ENCODE measurements at regions not wholly inside any gene's neighbourhood (a gene's known extent, or its start where the extent isn't known, plus 50 kb on each side); places are given as distances from the start of the nearest gene placed in this dataset.

GRCh38 chr20:48298851-48299484 lies 513.7 kb upstream of the SULF2 start:
- WGBS, 2 experiments, result 85 to 86% methylated on average over 6 to 7 of the region's 7 CpGs

DNA sequence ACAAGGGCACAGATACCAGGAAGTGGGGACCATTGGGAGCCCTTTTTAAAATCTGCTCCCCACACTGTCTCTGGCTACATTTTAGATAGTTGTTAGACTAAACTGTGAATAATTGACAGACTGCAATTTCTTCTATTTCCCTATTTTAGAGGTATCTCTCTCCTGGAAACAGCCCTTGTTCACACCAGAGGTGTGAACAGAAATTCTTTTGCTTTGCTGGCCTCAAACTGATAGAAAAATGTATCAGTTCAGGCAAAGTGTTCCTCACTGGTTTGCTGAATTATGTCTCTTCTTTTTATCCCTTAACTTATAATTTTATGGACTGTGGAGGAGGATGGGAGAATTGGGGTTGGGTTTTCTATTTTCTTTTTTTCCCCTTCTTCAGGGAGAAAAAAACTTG lies 513.2 kb upstream of the SULF2 start:
- Histone ChIP-seq H3K36me3 (ENCODE audit: control insufficient read depth, insufficient read depth, low read length) (no peaks in the 10 kb centered on the region), H3K9me3 (ENCODE audit: control insufficient read depth, low read length) (no peaks in the 10 kb centered on the region), H3K4me3 (ENCODE audit: insufficient read depth, low read depth, low read length) (no peak overlapping the region), H3K27me3 (ENCODE audit: control insufficient read depth, insufficient read depth, low read length, poor library complexity, severe bottlenecking) (no peaks in the 10 kb centered on the region), H3K27ac (ENCODE audit: insufficient read depth, low read depth, low read length, poor library complexity, severe bottlenecking) (no peak overlapping the region), H3K4me1 (ENCODE audit: control insufficient read depth, insufficient read depth, low read length) (peaks cover 28% of the 10 kb centered on the region)

More at GRCh38 chr20:48298851-48299484, 513.7 kb upstream of the SULF2 start:
- H3K27ac ChIP-seq (ENCODE audit: insufficient read depth, low read depth, low read length, poor library complexity, severe bottlenecking), result no peak overlapping the region
- H3K4me3 ChIP-seq (ENCODE audit: insufficient read depth, low read depth, low read length), result no peak overlapping the region
- no peaks in the 10 kb centered on the region for H3K27me3 ChIP-seq (ENCODE audit: control insufficient read depth, insufficient read depth, low read length, poor library complexity, severe bottlenecking)
- H3K9me3 ChIP-seq (ENCODE audit: control insufficient read depth, low read length), result no peaks in the 10 kb centered on the region
- no peaks in the 10 kb centered on the region for H3K36me3 ChIP-seq (ENCODE audit: control insufficient read depth, insufficient read depth, low read length)
- H3K4me1 ChIP-seq (ENCODE audit: control insufficient read depth, insufficient read depth, low read length), result peaks cover 24% of the 10 kb centered on the region

DNA sequence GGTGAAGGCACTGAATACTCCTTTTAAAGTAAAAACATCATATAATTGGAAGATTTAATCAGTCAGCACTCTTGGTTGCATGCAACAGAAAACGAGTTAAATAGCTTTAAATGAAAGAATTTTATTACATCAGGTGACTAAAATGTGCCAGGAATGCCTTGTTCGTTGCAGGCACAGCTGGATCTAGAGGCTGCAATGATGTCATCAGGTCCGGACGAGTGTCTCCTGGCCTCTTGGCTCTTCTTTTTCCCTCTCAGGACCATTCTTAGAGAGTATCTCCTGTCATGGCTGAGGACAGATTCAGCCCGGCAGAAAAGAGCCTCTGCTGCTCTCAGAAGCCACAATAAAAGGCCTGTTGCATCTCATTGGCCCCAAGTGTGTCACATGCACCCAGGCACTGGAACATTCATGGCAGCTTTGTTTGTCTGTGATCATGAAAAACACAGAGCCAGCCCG lies 510.7 kb upstream of the SULF2 start:
- Histone ChIP-seq H3K9me3 (ENCODE audit: control insufficient read depth, low read length) (no peaks in the 10 kb centered on the region), H3K4me3 (ENCODE audit: insufficient read depth, low read depth, low read length) (no peak overlapping the region), H3K36me3 (ENCODE audit: control insufficient read depth, insufficient read depth, low read length) (no peaks in the 10 kb centered on the region), H3K4me1 (ENCODE audit: control insufficient read depth, insufficient read depth, low read length) (peaks cover 50% of the 10 kb centered on the region), H3K27ac (ENCODE audit: insufficient read depth, low read depth, low read length, poor library complexity, severe bottlenecking) (peak overlapping the region; percentile 84), H3K27me3 (ENCODE audit: control insufficient read depth, insufficient read depth, low read length, poor library complexity, severe bottlenecking) (peaks cover 6% of the 10 kb centered on the region)
- 62 to 65% methylated on average over 6 of the region's 6 CpGs for WGBS, 2 experiments

DNA sequence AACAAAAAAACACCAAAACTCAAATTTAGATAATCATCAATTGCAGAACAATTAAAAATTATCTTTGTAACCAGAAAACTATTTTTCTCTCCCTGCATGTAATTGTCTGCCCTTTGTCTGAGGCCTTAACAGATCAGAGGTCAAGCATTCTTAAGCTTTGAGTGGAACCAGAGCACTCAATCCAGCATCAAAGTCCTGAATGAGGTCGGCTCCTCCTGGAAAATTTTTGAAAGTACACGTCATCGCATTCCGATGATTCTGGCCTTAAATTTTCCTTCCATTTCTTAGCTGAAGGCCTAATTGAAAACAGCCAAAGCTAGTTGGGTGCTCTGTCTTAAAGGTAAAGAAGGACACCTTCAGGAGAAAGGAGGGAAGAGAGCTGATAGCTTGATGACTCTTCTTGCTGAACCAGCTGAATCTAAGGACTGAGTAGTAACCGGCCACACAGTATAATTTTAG lies 510.2 kb upstream of the SULF2 start:
- Histone ChIP-seq H3K27me3 (ENCODE audit: control insufficient read depth, insufficient read depth, low read length, poor library complexity, severe bottlenecking) (peaks cover 7% of the 10 kb centered on the region), H3K4me1 (ENCODE audit: control insufficient read depth, insufficient read depth, low read length) (peaks cover 50% of the 10 kb centered on the region), H3K4me3 (ENCODE audit: insufficient read depth, low read depth, low read length) (no peak overlapping the region), H3K36me3 (ENCODE audit: control insufficient read depth, insufficient read depth, low read length) (no peaks in the 10 kb centered on the region), H3K27ac (ENCODE audit: insufficient read depth, low read depth, low read length, poor library complexity, severe bottlenecking) (peak overlapping the region; percentile 90), H3K9me3 (ENCODE audit: control insufficient read depth, low read length) (no peaks in the 10 kb centered on the region)
- WGBS, 2 experiments, result 17 to 25% methylated on average over 5 of the region's 5 CpGs

GRCh38 chr20:48294942-48295341 lies 509.7 kb upstream of the SULF2 start:
- no peak overlapping the region for H3K4me3 ChIP-seq (ENCODE audit: insufficient read depth, low read depth, low read length)
- H3K36me3 ChIP-seq (ENCODE audit: control insufficient read depth, insufficient read depth, low read length), result no peaks in the 10 kb centered on the region
- H3K27ac ChIP-seq (ENCODE audit: insufficient read depth, low read depth, low read length, poor library complexity, severe bottlenecking), result peak overlapping the region; percentile 90
- no peaks in the 10 kb centered on the region for H3K9me3 ChIP-seq (ENCODE audit: control insufficient read depth, low read length)
- H3K4me1 ChIP-seq (ENCODE audit: control insufficient read depth, insufficient read depth, low read length), result peaks cover 50% of the 10 kb centered on the region
- H3K27me3 ChIP-seq (ENCODE audit: control insufficient read depth, insufficient read depth, low read length, poor library complexity, severe bottlenecking), result peaks cover 10% of the 10 kb centered on the region
- WGBS, 2 experiments, result 53 to 63% methylated on average over 5 of the region's 5 CpGs

GRCh38 chr20:48294196-48294595 lies 508.9 kb upstream of the SULF2 start:
- WGBS, 2 experiments, result 88 to 91% methylated on average over 5 of the region's 5 CpGs
- peaks cover 12% of the 10 kb centered on the region for H3K27me3 ChIP-seq (ENCODE audit: control insufficient read depth, insufficient read depth, low read length, poor library complexity, severe bottlenecking)
- H3K27ac ChIP-seq (ENCODE audit: insufficient read depth, low read depth, low read length, poor library complexity, severe bottlenecking), result no peak overlapping the region
- H3K36me3 ChIP-seq (ENCODE audit: control insufficient read depth, insufficient read depth, low read length), result no peaks in the 10 kb centered on the region
- H3K9me3 ChIP-seq (ENCODE audit: control insufficient read depth, low read length), result no peaks in the 10 kb centered on the region
- no peak overlapping the region for H3K4me3 ChIP-seq (ENCODE audit: insufficient read depth, low read depth, low read length)
- H3K4me1 ChIP-seq (ENCODE audit: control insufficient read depth, insufficient read depth, low read length), result peaks cover 46% of the 10 kb centered on the region

DNA sequence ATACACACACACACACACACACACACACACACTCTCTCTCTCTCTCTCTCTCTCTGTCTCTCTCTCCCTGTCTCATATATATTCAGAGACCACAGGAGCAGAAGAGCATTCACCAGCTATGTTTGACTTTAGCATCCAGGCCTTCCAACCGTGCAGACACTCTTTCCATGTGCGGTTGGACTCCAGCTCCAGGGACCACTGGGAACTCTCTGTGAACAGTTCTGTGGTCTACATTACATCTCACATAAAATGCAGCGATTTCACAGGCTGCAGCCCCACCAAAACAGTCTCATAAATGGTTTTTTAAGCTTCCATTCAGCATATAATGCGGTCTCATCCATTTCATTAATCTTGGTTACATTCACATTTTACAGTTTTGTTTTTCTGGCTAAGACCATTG lies 508.4 kb upstream of the SULF2 start:
- Histone ChIP-seq H3K36me3 (ENCODE audit: control insufficient read depth, insufficient read depth, low read length) (no peaks in the 10 kb centered on the region), H3K27me3 (ENCODE audit: control insufficient read depth, insufficient read depth, low read length, poor library complexity, severe bottlenecking) (peaks cover 12% of the 10 kb centered on the region), H3K4me3 (ENCODE audit: insufficient read depth, low read depth, low read length) (no peak overlapping the region), H3K27ac (ENCODE audit: insufficient read depth, low read depth, low read length, poor library complexity, severe bottlenecking) (no peak overlapping the region), H3K9me3 (ENCODE audit: control insufficient read depth, low read length) (no peaks in the 10 kb centered on the region), H3K4me1 (ENCODE audit: control insufficient read depth, insufficient read depth, low read length) (peaks cover 46% of the 10 kb centered on the region)
- WGBS, 2 experiments, result 90% methylated on average over 4 of the region's 4 CpGs

DNA sequence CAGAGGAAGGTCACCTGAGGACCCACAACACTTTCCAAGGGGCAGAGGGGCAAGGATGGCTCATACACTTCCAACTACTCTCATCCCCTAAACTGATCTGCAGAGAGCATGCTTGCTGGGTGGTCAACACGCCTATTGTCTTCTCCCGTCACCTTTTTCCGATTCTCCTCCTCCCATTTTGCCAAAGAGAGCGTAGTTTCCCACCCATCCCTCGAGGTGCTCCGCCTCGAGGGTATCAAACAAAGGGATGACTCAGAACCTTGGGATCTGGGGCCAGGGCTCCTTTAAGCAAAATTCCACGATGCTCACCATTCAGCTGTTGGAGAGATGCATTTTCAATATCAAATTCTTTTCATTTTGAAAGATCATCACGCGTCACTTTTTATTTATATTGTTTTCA lies 507.5 kb upstream of the SULF2 start:
- H3K36me3 ChIP-seq (ENCODE audit: control insufficient read depth, insufficient read depth, low read length), result no peaks in the 10 kb centered on the region

DNA sequence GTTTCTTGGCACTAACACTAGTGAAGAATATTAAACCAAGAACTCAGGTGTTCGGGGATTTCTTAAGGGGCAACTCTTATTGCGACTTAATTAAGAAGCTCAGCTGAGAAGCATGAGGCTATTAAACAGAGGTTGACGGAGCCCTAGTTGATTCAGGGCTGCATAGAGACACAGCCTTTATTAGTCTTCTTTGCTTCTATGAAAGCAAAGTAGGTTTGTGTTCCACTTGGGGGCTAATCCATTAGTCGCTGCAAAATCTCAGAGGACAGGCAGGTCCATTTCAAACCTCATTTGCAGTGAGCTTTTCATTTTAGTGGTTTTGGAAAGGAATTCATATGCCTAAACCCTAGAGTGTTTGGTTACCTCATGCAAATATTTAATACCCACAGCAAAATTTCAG lies 506.6 kb upstream of the SULF2 start:
- H3K4me1 ChIP-seq (ENCODE audit: control insufficient read depth, insufficient read depth, low read length), result peaks cover 46% of the 10 kb centered on the region

More for the DNA sequence above, 507.5 kb upstream of the SULF2 start:
- H3K27ac ChIP-seq (ENCODE audit: insufficient read depth, low read depth, low read length, poor library complexity, severe bottlenecking), result no peak overlapping the region
- peaks cover 46% of the 10 kb centered on the region for H3K4me1 ChIP-seq (ENCODE audit: control insufficient read depth, insufficient read depth, low read length)
- WGBS, 2 experiments, result 21 to 26% methylated on average over 8 of the region's 10 CpGs
- no peaks in the 10 kb centered on the region for H3K9me3 ChIP-seq (ENCODE audit: control insufficient read depth, low read length)
- peaks cover 12% of the 10 kb centered on the region for H3K27me3 ChIP-seq (ENCODE audit: control insufficient read depth, insufficient read depth, low read length, poor library complexity, severe bottlenecking)
- no peak overlapping the region for H3K4me3 ChIP-seq (ENCODE audit: insufficient read depth, low read depth, low read length)

GRCh38 chr20:48288930-48289507 lies 503.7 kb upstream of the SULF2 start:
- WGBS, 2 experiments, result 91 to 92% methylated on average over 2 of the region's 2 CpGs
- no peak overlapping the region for H3K27ac ChIP-seq (ENCODE audit: insufficient read depth, low read depth, low read length, poor library complexity, severe bottlenecking)
- H3K9me3 ChIP-seq (ENCODE audit: control insufficient read depth, low read length), result no peaks in the 10 kb centered on the region

More for the DNA sequence above, 506.6 kb upstream of the SULF2 start:
- H3K36me3 ChIP-seq (ENCODE audit: control insufficient read depth, insufficient read depth, low read length), result no peaks in the 10 kb centered on the region
- H3K9me3 ChIP-seq (ENCODE audit: control insufficient read depth, low read length), result no peaks in the 10 kb centered on the region
- 78 to 88% methylated on average over 4 of the region's 4 CpGs for WGBS, 2 experiments
- peaks cover 12% of the 10 kb centered on the region for H3K27me3 ChIP-seq (ENCODE audit: control insufficient read depth, insufficient read depth, low read length, poor library complexity, severe bottlenecking)
- H3K4me3 ChIP-seq (ENCODE audit: insufficient read depth, low read depth, low read length), result no peak overlapping the region
- H3K27ac ChIP-seq (ENCODE audit: insufficient read depth, low read depth, low read length, poor library complexity, severe bottlenecking), result no peak overlapping the region

More at GRCh38 chr20:48288930-48289507, 503.7 kb upstream of the SULF2 start:
- H3K4me1 ChIP-seq (ENCODE audit: control insufficient read depth, insufficient read depth, low read length), result peaks cover 26% of the 10 kb centered on the region
- H3K27me3 ChIP-seq (ENCODE audit: control insufficient read depth, insufficient read depth, low read length, poor library complexity, severe bottlenecking), result peaks cover 12% of the 10 kb centered on the region
- no peak overlapping the region for H3K4me3 ChIP-seq (ENCODE audit: insufficient read depth, low read depth, low read length)
- no peaks in the 10 kb centered on the region for H3K36me3 ChIP-seq (ENCODE audit: control insufficient read depth, insufficient read depth, low read length)
